Activated CD4-positive, alpha-beta T cell treated with anti-CD3 and anti-CD28 coated beads, Interleukin-2, amount 50 U/mL, for 1 hour (primary cell): ENCODE measurements at regions not wholly inside any gene's neighbourhood (a gene's known extent, or its start where the extent isn't known, plus 50 kb on each side); places are given as distances from the start of the nearest gene placed in this dataset.
"Not testable (repeated sequence)": the region's sequence is repeated elsewhere in the genome, so short reads cannot be mapped to it uniquely, and the experiment has no call there.

Experiments
- DNase-seq: peaks from one replicate; pipeline ENCODE4 v3.0.0-alpha.2; 2020

DNA sequence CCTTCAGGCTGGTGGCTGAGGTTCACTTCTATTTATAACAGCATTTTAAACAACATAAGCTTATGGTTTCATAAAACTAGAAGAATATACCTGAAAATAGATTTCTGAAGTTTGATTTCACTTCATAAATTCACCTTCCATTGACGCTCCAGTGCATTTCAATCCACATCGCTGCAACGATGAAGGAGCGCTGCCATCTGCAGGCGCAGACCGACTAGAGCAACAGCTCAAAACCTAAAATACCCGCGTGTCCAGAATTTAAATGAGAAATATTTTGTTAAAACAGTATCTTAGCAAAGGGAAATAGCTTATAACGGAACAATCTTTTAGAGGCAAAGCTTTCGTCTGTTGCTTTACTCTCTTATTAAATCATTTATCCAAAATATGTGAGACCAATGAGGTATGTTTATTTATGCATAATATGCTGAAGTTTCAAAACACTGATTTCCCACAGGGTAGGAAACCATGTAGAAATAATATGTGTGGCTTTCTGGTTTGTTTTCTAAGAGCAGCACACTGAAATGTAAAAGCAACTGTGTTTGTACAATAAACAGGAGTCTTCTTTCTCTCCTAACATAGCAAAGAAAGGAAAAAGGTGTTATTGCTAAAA lies 816.4 kb upstream of the FRG1 start:
- no peak for DNase-seq

DNA sequence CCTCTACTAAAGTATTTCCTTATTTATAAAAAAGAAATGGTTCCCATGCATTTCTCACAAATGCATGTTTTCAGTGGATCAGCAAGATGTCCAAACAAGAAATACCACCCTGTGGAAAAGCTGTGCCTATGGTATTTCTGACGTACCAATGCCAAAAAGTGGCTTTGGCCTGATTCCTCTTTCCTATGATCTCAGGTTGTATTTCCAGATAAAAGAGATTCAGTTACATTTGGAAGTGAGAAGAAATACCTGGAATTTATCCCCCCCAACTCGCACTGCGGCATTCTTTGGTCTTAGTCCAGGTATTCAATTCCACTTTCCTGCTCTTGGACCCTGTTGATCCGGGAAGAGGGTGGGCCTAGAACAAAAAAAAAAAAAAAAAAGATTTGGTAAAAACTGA lies 815.9 kb upstream of the FRG1 start:
- DNase-seq = no peak

DNA sequence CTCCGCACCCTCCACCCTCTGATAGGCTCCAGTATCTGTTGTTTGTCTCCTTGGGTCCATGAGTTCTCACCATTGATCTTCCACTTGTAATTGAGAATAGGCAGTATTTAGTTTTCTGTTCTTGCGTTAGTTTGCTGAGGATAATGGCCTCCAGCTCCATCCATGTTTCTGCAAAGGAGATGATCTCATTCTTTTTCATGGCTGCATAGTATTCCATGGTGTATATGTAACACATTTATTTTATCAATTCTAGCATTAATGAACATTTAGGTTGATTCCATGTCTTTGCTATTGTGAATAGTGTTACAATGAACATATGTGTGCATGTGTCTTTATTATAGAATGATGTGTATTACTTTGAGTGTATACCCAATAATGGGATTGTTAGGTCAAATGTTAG lies 814.6 kb upstream of the FRG1 start:
- no peak for DNase-seq

- no peak for DNase-seq
These were observed 812.3 kb upstream of the FRG1 start for GRCh38 chr4:189128341-189128740.

- DNase-seq = no peak
These were observed 811.5 kb upstream of the FRG1 start for GRCh38 chr4:189129044-189129694.

- DNase-seq = no peak
These were observed 809.6 kb upstream of the FRG1 start for GRCh38 chr4:189131118-189131517.

GRCh38 chr4:189136462-189136861 lies 804.2 kb upstream of the FRG1 start:
- DNase-seq = no peak

GRCh38 chr4:189143263-189143952 lies 797.3 kb upstream of the FRG1 start:
- DNase-seq = no peak

DNA sequence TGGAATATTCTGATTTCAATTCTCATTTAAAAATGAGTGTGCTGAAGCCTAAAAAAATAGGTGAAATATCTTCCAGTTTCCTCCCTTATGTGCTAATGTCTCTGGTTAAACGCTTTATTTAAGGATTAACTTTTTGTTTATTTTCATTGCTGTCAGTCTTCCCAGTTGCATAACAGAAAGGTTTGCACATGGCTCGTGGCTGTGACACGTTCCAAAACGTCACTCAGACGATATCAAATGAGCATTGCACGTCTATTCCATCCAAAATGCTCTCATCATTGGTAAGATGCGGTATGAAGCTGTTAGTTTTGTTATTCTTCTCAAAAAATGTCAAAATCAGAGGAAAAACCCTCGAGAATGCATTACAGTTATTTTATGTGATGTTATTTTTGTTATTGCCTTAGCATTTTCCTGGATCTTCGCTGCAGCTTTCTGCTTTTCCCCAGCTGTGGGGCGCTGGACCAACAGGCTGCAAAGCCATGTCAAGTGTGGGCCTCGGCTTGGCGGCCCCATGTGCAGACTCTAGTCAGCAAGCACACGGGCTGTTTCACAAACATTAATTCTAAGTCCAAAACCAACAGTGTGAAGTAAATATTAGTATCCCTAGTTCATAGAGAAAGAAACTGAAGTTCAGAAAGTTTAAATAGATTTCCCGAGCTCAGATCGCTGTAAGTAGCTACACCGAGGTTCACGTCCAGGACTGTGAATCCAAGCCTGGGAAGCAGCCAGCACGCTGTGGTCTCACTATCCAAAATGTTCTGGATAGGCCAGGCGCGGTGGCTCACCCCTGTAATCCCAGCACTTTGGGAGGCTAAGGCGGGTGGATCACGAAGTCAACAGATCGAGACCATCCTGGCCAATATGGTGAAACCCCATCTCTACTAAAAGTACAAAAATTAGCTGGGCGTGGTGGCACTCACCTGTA lies 793.4 kb upstream of the FRG1 start:
- DNase-seq = no peak

DNA sequence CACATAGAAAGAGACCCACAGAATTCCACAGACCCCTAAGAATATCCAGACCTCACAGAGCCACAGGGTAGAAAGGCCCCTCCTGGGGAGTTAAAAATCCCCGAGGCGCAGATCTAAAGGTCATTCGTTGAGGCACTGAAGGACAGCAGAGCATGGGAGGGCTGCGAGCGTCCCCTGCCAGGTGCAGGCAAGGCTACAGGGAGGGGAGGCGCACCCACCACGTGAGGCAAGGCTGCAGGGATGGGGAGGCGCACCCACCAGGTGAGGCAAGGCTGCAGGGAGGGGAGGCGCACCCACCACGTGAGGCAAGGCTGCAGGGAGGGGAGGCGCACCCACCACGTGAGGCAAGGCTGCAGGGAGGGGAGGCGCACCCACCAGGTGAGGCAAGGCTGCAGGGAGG lies 785.6 kb upstream of the FRG1 start:
- not testable (repeated sequence) for DNase-seq

DNA sequence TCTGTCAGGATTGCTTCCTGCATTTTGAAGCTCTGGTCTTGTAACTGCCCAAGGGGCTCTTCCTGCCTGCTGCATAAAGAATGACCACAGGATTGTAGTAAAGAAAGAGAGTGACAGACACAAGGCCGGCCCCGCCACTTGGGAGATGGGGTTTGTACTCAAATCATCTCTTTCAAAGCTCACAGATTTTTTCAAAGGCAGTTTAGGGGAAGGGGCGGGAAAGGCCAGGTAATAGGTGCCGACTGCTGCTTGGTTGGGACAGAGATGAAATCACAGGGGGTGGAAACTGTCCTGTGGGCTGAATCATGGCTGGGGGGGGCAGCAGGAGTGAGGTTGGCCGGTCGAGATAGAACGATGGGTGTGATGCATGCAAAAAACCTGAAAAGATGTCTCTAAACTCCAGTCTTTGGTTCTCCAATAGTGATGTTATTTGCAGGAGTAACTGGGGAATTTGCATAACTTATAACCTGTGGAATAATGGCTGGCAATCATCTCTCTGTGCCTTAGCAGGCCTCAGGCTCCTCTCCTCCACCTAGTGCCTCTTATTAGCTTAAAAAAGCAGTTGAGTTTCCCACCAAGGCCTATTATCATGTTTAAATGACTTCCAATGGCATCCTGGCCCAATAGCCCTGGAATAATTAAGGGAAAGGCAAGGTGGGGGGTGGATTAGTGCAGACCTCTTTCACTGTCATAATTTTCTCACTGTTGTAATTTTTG lies 778.4 kb upstream of the FRG1 start:
- DNase-seq = no peak

- no peak for DNase-seq
These were observed 777.8 kb upstream of the FRG1 start for GRCh38 chr4:189162888-189163287.

- no peak for DNase-seq
These were observed 764.7 kb upstream of the FRG1 start for GRCh38 chr4:189176002-189176401.

- no peak for DNase-seq
These were observed 763.5 kb upstream of the FRG1 start for GRCh38 chr4:189177130-189177529.

GRCh38 chr4:189178125-189178746 lies 762.4 kb upstream of the FRG1 start:
- DNase-seq = no peak

- no peak for DNase-seq
These were observed 754.8 kb upstream of the FRG1 start for GRCh38 chr4:189185810-189186432.

GRCh38 chr4:189187531-189188052 lies 753.1 kb upstream of the FRG1 start:
- no peak for DNase-seq

- DNase-seq = no peak
These were observed 742.0 kb upstream of the FRG1 start for GRCh38 chr4:189198624-189199023.

DNA sequence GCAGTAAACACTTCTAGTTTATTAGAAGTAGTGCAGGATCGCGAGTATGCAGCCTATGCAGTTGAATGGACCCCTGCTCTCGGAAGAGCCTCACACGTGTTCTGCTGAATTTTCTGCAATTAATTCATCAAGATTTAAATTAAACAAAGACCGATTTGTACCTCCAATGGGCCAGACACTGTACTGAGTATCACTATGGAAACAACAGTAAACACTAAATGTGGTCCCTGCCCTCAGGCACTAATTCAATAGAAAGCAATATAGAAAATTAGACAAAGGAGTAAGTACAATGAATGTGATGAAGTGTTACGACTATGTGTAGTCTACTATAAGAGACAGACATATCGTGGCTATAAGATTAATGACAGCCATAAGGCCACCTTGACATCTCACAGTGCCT lies 740.3 kb upstream of the FRG1 start:
- no peak for DNase-seq

DNA sequence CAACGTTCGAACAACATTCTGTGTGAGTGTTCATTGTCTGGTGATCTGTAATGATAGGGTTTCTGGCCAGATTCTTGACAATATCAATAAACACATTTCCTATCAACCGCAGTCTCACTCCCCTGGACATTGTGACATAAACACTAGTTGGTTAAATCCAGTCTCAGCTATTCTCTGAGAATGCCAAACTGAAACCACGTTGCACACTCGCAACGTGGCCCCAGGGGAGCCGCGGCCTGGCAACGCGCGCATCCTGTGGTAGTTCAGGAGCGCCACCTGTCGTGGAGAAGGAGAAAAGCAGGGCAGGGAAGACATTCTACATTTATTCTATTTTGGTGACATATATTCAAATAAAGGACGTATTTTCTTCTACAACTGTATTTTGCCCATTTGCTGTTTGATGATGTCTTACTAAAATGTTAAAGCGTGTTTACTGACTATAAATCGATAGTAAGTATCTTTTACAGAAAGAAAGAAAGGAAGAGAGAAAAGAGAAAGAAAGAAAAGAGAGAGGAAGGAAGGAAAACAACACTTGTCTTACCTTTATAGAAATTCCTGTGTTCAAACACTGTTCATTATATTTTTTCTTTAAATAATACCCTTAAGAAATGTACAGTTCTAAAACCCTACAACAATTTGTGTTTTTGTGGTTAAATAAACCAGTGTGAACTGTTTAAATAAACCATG lies 738.3 kb upstream of the FRG1 start:
- no peak for DNase-seq

DNA sequence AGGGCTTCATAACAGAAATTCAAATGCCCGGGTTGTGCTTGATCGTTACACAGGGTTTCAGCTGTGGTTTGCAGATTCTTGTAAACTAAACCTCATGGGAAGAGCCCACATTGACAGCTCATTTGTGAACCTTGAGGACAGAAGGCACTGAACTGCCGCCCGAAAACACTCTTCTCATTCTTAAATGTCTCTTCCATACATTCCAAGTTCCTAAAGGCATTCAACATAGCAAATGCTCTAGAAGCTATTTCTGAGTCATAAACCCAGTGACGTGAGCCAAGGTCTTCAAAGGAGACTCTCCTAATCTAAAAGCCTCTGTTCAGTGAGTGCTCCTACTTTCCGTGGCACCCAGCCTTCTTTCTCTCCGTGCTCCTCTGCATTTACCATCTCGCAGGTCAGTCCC lies 737.8 kb upstream of the FRG1 start:
- no peak for DNase-seq
